ENCODE measurements at regions not wholly inside any gene's neighbourhood (a gene's known extent, or its start where the extent isn't known, plus 50 kb on each side); places are given as distances from the start of the nearest gene placed in this dataset.
A peak's percentile ranks its signal among the peaks of the same experiment; 100 is the strongest.

GRCh38 chr11:11173316-11174025 is 179.6 kb downstream of the CSNK2A3 start:
- no peak for DNase-seq

- peak; percentile 20 for DNase-seq
These were observed 181.2 kb downstream of the CSNK2A3 start for GRCh38 chr11:11171854-11172253.

DNA sequence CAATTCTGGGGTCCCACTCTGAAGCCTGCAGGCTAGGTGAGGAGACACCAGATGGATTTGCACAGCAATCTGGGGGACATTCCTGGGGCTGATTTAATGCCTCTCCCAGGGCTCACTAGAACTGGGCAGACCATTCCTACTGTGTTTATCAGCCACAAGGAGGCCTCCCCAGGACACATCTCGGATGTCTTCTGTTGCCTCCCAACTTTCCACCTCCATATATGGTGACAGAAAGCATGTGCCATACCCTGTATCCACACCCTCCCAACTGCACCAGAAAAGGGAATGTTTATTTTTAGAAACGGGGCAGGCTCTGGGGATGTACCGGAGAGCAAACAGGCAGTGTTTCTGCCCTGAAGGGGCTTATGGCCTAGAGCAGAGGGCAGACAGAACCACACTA is 181.8 kb downstream of the CSNK2A3 start:
- no peak for DNase-seq

DNA sequence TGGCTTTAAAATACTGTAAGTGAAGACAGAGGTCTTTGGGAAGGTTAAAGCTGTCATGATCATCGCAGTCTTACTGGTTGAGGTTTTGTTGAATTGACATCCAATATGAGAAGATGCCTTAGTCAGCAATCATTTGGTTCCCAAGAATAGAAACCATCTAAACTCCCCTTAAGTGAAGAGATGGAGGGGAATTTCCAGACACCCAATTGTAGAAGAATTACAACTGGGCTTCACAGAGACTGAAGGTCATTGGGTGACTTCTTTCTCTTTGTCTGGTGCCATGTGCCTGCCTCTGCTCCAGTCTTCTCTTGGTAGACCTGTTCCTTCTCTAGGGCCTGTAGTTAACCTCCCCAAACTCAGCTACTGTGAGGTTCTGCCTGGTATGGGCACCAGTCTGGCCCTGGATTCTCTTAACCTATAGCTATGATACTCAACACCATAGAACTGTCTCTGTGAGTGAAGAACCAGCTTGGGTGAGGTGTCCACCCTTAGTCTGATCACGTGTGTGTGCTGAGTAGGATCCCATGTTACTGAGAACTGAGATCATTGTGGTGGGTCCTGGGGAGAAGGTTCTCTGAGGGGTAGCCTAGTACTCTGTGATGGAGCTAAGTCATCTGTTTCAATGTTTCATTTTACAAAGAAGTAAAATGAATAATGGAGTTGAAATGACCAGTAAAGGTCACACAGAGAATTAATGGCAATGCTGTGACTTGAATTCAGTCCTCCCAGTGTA is 182.5 kb downstream of the CSNK2A3 start:
- DNase-seq: no peak

GRCh38 chr11:11169715-11170351 is 183.2 kb downstream of the CSNK2A3 start:
- no peak for DNase-seq

GRCh38 chr11:11167806-11168205 is 185.2 kb downstream of the CSNK2A3 start:
- no peak for DNase-seq

DNA sequence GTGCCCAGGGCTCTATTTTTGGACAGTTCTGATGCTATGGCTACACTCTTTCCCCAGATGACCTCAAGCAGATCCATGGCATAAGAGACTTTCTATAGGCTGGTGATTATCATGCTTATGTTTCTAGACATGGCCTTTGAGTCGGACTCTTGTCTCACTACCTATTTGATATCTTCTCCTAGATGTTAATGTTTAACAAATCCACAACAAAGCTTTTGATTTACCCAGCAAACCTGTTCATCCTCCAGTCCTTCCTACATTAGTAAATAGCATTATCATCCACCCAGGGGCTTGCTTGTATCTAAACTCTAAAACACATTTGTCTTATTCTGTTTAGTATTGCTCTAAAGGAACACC is 188.7 kb downstream of the CSNK2A3 start:
- DNase-seq: no peak

DNA sequence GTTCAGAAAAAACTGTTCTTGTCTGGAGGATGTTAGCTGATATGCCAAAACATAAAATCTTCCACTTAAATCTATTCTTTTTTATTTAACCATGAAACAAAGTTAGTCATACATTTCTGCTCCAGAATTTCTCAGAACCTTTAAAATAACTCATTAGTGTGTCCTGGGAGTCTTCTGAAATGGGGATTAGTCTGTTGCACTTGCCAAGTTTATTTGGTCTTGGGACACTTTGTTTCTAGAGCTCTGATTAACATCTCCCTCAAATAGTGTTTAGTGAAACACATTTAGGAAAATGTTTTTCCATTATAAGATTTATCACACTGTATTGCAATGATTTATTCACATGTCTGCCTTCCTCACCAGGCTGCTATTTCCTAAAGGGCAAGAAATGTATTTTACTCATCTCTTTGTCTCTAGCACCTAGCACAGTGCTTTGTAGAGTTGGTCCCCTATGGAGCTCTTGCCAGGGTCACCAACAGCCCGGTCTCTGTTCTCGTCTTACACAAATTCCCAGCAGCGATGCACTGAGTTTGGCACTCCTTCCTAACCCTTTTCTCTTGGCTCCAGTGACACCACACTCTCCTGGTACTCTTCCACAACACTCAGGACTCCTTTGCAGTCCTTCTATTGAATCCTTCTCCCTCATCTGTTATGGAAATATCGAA is 189.2 kb downstream of the CSNK2A3 start:
- DNase-seq: no peak

- DNase-seq: no peak
These were observed 189.8 kb downstream of the CSNK2A3 start for GRCh38 chr11:11163236-11163635.

- peak; percentile 58 for DNase-seq
These were observed 195.9 kb downstream of the CSNK2A3 start for GRCh38 chr11:11157185-11157584.

- DNase-seq: peak; percentile 66
These were observed 196.9 kb downstream of the CSNK2A3 start for GRCh38 chr11:11155962-11156815.

DNA sequence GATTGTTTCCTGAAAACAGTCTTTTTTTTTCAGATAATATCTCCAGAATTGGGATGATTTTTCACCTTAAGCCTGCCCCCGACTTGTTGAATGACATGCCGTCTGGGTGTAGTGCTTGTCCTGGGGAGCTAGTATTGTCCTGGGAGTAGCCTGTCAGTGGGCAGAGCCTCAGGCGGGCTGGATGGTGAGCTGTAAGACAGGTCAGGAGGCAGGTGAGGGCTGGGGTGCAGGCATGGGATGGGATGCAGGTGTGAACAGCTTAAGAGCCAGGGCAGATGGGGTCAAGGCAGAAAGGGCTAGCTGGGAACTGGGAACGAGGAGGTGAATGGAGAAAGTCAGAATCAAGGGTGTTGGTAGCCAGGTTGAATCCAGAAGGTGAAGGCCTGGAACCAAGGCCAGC is 200.2 kb downstream of the CSNK2A3 start:
- DNase-seq: no peak

DNA sequence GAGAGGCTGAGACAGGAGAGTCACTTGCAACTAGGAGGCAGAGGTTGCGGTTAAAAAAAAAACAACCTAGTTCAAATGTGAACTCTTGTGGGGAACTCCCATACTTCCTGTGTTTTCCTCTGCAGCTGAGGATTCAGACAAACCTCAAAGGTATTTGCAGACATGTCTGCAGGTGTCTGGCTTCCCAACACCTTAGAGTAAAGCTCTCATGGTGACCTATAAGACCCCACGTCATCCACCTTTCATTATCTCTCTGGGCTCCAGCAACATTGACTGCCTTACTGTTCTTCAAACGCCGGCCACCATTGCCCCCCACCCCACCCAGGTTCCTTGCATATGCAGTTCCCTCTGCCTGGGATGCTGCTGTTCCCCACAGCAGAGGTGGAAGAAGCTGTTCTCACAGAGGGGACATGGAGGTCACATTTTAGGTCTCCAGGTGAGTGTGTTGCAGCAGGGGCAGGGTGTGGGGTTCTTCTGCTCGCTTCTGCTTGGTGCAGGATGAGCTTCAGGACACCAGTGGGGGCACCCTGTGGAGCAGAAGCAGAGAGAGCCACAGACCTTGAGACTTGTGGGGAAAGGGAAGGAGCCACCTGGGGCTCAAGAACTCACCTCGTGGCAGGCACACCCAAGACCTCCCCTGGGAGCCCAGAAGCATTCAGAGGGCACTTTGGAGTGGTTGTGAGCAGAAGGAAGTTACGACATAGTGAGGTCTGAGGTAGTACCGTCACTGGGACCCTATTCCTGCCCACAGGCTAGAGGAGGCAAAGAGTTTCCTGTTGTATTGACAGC is 203.2 kb downstream of the CSNK2A3 start:
- no peak for DNase-seq

- DNase-seq: no peak
These were observed 204.5 kb downstream of the CSNK2A3 start for GRCh38 chr11:11148596-11148995.

DNA sequence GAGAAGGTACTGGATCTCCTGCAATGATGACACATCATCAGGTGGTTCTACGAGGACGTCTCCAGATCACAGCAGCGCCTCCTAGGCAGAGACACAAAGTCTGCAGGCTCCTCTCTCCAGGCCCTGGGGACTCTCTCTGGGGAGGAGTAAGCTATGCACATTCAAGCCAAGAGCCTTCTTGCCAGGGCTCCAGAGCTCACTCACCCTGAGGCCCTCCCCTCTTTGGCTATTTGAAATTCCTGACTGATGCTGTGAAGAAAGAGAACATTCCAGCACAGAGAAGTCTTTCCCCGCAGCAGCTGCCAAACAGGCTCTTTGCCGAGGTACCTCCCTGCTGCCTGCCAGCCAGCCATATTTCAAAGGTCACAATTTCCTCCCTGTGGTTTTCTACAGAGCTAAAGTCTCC is 204.9 kb downstream of the CSNK2A3 start:
- peak; percentile 42 for DNase-seq

DNA sequence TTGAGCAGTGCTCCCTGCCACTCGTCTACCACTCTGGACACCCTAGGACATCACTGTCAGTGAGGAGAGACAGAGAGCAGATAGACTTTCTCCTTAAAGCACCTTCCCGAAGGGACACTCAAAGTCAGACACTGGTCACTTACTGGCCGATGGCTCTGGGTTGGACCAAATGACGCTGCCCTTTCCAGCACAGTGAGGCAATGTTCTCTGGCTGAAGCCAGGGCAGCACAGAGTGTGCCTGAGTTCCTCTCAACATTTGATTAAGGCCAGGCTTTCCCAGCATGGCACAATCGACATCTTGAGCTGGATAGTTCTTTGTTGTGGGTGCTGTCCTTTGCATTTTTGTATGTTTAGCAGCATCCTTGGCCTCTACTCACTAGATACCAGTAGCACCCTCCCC is 206.2 kb downstream of the CSNK2A3 start:
- no peak for DNase-seq

- no peak for DNase-seq
These were observed 209.2 kb downstream of the CSNK2A3 start for GRCh38 chr11:11143849-11144248.

GRCh38 chr11:11142430-11142829 is 210.6 kb downstream of the CSNK2A3 start:
- no peak for DNase-seq

GRCh38 chr11:11141065-11141464 is 212.0 kb downstream of the CSNK2A3 start:
- DNase-seq: no peak

- DNase-seq: no peak
These were observed 212.5 kb downstream of the CSNK2A3 start for GRCh38 chr11:11140510-11140909.

DNA sequence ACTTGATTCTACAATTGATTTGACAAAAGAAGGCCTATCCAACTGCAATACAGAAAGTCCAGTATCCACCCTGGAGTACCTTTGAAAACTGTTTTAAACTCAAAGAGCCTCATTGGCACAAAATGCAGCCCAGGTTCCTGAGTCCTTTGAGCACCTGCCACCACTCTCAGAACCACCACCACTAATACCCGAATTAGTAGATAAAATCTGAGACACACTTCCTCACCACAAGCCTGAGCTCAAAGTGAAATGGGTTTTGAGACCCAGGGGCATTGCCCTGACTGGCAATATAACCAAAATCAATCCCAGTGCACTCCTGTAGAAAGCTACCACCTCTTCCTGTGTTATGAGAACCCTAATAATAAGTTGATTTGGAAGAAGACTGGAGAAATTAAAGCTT is 215.7 kb downstream of the CSNK2A3 start:
- DNase-seq: no peak
